Fibroblast of peridontal ligament (primary cell): ENCODE measurements at regions not wholly inside any gene's neighbourhood (a gene's known extent, or its start where the extent isn't known, plus 50 kb on each side); places are given as distances from the start of the nearest gene placed in this dataset.
"Not testable (repeated sequence)": the region's sequence is repeated elsewhere in the genome, so short reads cannot be mapped to it uniquely, and the experiment has no call there.

Source experiments
- DNase-seq: peaks from one replicate; pipeline ENCODE4 v3.0.0-alpha.2; 2010; ENCODE audit errors: extremely low read depth

DNA sequence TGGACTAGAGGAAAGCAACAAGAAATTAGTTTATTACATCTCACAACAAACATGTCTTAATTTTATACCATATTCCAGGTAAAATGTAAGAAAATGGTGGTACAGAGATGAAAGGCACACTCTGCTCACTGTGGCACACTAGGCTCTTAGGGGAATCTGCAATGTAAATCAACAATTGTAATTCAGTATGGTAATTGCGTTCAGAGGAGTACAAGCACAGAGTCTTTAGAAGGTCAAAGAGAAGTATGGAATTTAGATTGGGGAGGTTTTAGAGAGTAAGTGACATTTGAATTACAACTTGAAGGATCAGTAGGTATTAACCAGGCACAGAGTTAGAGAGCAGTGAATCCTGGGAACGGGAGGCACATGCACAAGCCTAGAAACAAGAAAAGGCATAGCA, 694.0 kb upstream of the USP15 start:
- no peak for DNase-seq

DNA sequence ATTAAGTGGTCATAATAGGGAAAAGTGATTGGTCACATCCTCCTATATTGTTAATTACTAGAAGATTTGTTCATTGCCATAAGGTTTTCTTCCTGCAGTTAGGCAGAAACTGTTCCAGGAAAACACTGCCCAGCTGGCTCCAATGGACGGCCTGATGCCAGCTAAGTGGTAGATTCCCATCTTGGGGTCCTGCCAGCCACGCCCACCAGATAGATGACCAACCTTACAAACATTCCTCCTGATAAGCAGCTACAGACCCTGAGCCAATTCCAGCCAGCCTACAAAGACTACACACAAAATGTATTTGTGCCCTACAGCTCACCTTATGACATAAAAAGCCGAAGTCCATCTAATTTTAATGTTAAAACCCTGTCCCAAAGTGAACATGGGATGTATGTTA, 685.9 kb upstream of the USP15 start:
- DNase-seq, result no peak

DNA sequence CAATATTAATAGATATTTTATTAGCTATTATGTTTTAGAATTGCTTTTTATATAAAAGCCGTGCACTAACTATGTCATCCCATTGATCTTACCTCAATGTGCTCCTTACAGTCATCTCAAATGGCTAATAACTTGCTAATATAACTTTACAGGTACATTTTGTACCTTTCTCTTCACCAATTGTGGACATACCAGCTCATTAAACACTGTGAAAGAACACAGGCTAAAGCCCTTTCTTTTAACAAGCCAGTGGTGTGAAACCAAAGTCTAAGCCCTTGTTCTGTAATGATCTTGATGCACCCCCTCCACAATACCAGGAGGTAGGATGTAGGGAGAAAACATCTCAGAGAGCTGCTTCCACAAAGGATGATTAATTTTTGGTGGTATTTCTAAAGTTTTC, 675.3 kb upstream of the USP15 start:
- no peak for DNase-seq

DNA sequence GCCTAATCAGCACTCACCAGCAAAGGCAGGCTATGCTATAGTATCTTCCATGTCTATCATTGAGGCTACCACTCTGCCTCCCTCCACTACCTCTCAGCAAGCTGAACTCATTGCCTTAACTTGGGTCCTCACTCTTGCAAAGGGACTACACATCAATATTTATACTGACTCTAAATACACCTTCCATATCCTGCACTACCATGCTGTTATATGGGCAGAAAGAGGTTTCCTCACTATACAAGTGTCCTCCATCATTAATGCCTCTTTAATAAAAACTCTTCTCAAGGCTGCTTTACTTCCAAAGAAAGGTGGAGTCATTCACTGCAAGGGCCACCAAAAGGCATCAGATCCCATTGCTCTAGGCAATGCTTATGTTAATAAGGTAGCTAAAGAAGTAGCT, 669.3 kb upstream of the USP15 start:
- not testable (repeated sequence) for DNase-seq

DNA sequence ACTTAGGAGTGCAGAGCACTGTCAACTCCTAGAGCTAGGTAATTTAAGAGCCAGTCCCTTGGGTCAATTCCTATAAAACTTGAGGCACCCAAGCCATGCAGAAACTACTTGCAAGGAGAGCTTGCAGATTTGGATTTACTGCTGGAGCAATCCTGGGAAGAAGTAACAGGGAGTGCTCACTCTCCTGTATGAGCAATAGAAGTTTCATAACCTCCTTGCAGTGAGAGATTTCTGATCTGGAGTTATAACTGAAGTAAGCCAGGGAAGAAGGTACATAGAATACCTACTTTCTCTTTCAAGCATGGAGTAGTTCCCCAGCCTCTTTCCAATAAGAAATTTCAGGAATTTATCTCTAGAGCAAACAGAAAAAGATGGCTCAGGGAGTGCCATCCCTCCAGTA, 650.1 kb upstream of the USP15 start:
- DNase-seq, result no peak

DNA sequence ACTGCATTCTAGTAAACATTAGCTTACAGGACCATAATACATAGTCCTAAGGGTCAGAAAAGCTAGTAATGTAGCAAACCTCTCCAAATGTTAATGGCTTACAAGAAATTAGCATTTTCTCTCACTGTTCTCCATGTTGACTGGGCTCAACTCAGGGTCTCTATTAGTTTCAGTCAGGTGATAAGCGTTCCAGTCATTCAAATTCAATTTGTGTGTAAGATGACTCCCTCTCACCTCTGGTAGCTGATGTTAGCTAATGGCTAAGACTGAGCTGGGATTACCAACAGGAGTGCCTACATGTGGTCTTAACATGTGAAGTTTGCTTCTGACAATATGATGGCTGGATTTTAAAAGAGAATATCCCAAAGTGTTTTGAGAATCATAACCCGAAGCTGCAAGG, 630.5 kb upstream of the USP15 start:
- no peak for DNase-seq

DNA sequence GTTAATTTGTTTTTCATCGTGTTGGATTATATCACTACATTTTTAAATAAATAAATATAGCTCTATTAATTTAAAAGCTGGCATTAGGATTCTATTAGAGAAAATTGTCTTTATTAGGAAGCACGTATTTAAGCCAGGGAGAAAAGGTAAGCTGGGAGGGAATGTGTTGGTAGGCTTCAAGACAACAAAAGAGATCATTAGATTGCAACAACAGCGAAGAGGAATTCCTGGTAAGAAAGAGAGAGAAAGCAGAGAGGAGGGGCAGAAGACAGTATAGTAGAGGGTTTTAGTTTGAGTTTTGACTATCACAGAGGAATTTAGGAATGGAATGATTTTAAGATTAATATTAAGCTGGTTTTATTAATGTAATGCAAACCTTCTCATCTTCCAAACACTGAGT, 613.6 kb upstream of the USP15 start:
- no peak for DNase-seq

DNA sequence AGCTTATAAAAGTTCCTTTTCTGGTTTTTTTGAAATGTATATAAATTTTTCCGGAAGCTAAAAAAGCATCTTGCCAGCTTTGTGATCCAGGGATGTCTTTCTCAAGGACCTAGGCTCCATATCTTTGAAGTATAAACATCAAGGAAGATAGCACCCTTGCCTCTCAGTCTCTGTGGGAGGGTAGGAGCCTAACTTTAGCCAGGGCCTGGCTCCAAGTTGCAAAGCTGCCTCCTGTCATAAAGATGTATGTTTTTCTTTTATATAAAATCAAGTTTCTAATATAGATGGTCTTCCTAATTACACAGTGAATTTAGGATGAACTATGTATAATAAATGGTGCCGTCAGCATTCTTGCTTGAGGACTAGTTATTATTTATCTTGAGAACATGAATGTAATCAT, 612.6 kb upstream of the USP15 start:
- DNase-seq, result no peak

DNA sequence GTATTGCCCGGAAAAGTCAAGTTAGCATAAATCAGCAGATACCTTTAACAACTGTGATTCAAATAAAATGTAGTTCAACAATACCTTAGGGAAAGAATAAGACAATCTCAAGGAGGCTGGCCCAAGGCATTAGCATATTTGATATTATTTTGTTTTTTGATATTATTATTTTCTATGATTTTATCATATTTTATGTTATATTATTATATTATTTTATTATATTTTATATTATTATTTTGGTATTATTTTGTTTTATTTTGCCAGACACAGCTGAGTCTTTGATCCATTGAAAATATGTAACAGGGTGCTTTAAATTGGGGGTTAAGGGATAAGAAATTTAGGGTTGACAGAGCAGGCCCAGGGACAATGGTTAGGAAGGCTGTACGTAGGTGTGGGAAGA, 607.9 kb upstream of the USP15 start:
- no peak for DNase-seq

DNA sequence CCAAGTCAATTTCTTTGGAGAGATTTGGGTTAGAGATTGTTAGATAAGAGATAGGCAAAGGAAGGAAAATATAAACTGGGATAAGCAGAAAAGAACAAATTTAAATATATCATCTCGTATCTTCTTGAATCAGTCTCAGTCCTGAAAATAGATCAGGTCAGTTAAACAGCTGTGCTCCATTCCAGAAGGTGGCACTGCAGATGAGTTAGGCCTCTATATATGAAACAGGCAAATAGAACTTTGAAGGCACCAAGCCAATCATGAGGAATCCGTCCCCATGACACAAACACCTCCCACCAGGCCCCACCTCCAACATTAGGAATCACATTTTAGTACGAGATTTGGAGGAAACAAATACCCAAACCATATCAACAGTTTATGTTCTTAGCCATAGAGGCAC, 605.5 kb upstream of the USP15 start:
- no peak for DNase-seq

DNA sequence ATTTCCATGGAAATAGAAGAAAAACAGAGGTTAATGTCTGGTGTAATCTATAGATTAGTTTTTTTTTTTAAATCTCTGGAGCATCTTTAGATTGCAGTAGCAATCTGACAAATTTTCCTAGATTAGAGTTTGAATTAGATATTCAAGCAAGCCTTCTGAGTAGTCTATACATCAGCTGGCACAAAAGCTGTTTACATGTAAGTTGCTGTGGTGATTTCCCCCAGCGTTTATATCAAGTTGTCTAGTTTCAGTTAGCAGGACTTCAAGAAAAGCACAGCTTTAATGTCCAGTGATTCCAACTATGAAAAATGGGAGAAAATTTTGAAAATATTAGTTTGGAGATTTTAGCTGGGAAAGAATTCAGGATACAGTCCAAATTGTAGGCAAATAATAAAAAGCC, 605.0 kb upstream of the USP15 start:
- no peak for DNase-seq

DNA sequence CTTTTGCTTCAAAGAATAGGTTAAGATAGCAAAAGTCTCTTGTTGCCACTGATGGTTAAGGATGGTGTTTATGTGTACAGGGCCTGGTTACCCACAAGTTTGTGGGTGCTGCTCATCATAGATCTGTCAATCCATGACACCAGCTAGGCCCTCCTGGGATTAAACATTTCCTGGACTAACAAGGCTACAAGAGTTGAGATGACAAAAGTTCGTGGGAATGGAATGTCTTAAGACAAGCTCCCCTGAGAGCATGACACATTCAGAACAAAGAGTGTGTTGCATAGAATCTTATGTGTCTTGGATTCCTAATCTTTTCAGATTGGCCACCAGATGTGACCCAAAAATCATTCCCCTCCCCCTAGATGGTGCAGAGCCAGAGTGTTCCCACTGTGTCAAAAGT, 592.5 kb upstream of the USP15 start:
- DNase-seq, result no peak

DNA sequence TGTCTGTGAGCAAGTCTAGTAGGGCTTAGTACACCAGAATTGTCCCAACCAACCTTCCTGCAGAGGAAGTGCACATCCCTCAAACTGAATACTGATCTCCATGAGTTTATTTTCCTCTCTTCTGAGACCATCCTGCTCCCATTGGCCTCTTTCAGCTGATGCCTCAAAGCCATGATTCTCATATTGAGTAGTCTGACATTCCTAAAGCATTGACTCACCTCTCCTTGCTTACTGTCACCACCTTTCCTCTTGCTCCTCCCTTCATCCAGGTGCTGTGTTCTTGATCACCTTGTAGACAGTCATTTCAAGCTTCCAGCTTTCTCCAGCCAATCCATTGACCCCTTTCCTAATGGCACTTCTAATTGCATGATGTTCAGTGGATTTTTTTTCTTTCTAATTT, 583.7 kb upstream of the USP15 start:
- DNase-seq, result no peak

DNA sequence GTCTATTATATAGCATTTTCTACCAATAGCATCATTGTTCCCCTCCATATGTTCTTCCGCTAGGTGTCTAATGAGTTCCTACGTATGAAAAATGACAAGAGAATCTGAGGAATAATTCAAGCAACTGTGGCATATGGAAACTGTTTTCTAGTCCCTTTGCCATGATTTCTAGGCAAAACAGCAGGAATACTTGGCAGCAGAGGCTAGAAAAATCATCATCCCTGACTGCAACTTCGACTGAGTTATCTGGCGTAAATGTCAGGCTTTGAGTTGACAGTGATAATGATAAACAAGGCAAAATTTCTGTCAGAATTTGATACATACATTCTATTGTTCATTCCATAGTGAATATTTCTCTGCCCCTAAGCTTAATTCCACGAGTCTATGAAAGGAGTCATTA, 572.8 kb upstream of the USP15 start:
- DNase-seq, result no peak

DNA sequence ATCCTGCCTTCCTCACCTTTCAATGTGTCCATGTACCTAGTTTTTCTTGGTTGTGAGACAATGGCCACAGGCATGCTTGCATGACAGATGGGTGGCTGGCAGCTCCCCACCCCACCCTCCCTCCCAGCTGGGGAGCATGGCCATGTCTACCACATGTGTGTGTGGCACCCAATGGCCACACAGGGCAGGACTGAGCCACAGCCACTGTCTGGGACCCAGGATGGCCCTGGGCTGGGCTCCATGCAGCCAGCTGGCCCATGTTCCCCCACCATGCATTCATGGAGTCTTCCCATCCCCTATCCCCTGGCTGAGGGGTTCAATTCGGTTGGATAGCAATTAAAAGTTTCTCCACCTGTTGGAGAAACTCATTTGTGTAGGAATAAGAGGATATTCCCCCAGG, 566.0 kb upstream of the USP15 start:
- no peak for DNase-seq

DNA sequence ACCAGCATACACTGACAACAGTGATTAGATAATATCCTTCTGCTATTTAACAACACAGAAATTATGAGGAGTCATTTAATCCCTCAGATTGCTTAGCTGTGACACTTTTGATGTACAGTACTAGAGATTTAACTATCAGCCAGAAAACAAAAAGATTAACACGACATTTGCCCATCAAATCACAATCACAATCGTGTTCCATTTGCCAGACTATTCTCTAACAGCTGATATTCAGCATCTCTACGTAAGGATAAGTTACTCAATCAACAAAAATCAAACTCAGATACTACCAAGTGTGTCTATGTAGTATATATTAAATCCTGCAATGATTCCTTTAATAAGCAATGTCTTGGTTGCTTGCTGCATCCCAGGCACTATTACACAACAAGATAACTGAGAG, 558.7 kb upstream of the USP15 start:
- DNase-seq, result no peak

DNA sequence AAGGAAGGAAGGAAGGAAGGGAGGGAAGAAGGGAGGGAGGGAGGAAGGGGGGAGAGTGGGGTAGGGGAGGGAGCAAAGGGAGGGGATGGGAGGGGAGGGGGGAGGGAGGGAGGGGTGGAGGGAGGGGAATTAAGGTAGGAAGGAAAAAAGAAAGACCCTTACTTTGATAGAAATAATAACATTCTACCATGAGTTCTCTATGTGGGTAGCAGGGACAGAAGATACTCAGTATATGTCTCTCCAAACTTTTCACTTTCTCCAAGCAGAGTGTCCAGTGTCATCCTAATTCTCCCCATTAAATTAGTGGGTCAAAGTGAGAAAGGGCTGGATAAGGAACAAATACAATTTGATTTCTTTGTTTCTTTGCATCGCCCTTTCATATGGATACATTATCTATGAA, 553.4 kb upstream of the USP15 start:
- DNase-seq, result no peak

DNA sequence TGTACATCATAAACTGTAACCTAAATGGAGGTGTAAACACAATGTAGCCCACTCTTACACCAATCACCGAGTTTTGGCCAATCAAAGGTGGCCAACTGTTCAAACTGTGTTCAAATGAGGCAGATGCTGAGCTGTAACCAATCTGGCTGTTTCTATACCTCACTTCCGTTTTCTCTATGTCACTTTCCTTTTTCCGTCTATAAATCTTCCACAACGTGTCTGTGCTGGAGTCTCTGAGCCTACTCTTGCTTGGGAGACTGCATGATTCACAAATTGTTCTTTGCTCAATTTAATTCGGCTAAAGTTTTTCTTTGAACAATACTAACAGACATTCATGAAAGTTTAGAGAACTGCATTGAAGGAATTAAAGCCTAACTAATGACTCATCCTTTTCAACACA, 547.1 kb upstream of the USP15 start:
- no peak for DNase-seq

DNA sequence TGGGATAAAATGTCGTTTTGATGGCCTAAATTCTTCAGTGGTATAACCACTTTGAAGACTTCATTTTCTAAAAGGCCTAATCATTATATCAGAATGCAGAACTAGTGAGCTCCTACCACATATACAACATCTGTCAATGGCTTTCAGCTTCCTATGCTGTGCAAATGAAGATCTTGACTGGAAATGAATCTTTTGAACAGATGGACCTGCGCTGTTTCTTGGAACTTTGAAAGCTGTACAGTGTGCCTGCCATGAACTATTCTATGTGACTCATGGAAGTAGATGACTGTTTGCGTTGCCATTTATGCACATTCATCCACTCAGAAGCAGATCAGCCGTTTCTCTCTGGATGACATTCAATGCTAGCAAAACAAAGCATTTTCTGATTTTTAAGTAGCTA, 542.2 kb upstream of the USP15 start:
- DNase-seq, result no peak

DNA sequence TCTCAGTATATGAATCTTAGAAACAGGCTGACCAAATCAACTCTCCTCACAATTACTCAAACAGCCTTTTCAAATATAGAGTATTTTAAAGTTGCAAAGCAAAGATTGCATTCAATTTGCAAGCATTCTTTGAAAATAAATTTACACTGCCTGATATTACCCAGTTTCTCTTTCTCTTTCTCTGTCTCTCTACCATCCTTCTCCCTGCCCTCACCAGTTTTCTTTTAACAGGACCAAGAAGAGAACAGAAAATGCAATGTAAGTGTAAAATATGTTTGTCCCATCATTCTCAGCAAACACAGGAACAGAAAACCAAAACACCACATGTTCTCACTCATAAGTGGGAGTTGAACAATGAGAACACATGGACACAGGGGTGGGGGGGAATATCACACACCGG, 520.3 kb upstream of the USP15 start:
- DNase-seq, result no peak

DNA sequence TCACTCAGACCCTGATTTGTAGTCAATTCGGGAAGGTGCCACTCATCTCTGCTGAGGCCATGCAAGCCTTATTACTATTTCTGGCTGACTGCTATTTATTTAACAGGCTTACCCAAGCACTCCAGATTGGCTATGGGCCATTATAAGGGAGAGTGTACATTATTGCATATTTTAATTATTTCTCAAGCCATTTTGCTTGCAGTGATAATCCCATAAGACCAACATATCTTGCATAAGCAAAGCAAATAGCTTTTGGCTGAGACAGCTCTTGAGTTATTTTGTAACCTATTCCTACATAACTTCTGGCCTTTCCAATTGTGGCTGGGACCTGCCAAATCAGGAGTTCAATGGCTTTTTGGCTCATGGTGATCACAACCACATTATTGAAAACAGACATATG, 509.6 kb upstream of the USP15 start:
- no peak for DNase-seq

DNA sequence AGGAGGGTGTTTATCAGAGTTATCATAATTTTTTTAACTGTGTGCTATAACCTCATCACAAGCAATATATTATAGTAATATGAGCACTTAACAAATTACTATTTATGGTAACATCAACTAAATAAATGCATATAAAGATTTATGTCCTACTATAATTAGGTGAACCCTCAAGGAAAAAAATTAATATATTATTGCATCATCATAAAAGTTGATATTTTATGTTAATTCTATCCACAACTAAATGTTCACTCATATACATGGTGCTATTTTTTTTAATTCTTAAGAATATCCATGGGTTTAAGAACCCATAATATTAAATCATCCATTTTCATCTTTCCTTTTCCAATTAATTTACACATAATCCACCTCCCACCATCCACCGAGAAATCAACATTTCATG, 506.0 kb upstream of the USP15 start:
- no peak for DNase-seq

DNA sequence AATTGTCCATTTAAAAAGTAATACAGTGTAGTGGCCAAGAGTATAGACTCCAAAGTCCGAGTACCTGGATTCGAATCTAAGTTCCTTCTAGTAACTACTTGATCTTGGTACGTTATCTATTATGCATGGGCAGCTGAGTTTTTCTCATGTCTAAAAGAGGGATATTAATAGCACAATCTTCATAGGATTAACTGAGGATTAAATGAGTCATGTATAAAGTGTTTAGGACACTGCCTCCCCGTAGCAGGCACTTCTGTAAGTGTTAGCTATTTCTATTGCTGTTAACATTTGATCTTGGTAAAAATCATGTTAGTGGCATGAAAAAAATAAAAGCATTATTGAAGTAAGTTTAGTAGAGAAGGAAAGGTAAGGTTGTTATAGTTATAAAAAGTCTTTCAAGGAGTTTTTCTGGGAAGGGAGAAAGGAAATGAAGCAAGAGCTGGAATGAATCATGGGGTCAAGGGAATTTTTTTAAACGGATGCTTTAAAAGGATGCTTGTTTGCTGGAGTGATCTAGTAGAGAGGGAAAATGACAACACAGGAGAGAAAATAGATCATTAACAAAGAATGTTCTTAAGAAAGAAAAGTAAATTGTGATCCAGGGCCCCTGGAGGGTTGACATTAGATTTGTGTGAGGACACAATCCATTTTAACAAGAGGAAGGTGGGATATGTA, 502.2 kb upstream of the USP15 start:
- no peak for DNase-seq

DNA sequence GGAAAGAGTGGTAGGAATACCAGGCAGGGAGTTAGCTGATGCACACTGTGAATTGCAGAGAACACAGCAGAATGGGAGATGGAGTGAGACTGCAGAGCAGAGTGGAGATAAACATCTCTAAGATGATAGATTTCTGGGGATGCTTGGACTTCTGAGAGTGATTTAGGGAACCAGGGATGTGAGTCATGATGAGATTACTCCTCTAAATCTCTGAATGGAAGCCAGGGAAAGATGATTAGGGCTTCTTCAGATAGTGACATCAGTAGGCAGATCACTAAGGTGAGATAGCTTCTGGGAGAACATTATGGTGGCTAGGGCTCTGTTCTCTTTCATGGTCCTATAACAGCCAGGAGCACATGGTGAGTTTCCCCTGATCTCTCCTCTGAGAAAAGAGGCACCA, 501.5 kb upstream of the USP15 start:
- no peak for DNase-seq

DNA sequence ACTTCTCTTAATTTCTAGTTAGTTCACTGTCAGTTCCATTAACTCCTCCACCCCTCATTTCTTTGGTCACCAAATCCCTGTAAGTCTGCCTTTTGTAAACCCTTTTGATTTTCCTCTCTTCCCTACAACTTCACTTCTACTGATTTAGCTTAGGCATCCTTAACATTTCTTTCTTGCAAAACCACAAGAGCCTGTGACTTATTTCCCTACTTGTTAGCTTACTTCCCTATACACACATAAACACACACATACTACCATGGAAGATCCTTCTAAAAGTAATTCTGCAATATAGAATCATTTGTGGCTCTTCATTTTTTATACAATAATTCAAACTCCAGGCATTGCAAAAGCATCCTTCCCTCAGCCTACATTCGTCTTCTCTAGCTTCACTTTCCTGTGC, 494.3 kb upstream of the USP15 start:
- DNase-seq, result no peak
